ENCODE measurements at regions not wholly inside any gene's neighbourhood (a gene's known extent, or its start where the extent isn't known, plus 50 kb on each side); places are given as distances from the start of the nearest gene placed in this dataset.
"Not testable (repeated sequence)": the region's sequence is repeated elsewhere in the genome, so short reads cannot be mapped to it uniquely, and the experiment has no call there.

GRCh38 chr2:55124682-55125081 lies 74.4 kb upstream of the RTN4 start:
- not testable (repeated sequence) for H3K27me3 Mint-ChIP-seq (ENCODE audit: low read depth, poor library complexity); H3K27ac Mint-ChIP-seq; DNase-seq; H3K4me3 Mint-ChIP-seq
- Mint-ChIP-seq H3K4me1 (peaks cover 19% of the 10 kb centered on the region), H3K36me3 (ENCODE audit: low read depth) (peaks cover 12% of the 10 kb centered on the region), H3K9me3 (peaks cover 15% of the 10 kb centered on the region)

DNA sequence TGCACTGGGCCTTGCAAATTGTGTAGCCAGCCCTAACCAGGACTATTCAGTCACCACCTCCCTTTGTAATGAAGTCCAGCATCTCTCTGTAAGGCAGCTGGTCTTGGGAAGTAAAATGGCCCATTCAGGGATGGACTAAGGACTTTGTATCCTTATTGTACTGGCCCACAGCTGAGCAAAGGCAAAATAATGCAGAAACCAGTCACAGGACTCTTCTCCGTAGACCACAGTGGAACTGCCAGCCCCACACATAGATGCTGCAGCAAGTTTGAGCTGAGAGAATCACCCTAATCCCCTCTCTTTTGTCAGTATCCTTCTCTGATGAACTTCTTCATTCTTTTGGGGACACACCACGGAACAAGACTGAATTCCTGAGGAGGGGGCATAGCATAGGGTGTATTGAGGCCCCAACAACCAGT lies 73.6 kb upstream of the RTN4 start:
- H3K27ac Mint-ChIP-seq, result no peak overlapping the region
- H3K4me3 Mint-ChIP-seq, result no peak overlapping the region

DNA sequence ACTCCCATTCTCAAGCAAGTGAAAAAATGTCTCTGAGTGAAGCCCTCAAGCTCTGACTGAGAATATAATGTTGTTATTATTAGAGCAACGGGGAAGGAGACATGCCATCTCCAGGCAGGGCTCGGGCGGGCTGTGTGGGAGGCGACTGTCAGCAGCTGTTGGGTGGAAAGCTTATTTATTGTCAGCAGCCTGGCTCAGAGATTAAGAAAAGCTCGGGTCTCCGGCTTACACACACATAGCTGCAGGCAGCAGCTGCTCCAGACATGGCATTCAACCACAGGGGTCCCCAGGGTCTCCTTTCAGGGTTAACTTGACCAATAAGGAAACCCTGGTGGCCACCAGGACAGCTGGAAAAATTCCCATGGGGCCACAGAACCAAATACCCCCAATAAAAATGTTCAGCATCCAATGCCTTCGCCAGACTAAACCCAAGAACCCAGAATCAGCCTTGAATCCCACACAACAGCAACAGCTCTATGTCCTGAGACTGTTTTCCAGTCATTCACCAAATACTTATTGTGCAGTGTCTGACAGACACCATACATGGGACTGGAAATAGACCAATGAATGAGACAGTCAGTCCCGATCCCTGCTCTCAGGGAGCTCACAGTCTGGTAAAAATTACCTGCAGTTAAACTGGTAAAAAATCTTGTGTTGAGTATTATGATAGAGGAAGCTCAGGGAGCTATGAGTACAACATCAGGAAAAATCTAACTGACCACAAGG lies 70.5 kb upstream of the RTN4 start:
- peaks cover 15% of the 10 kb centered on the region for H3K9me3 Mint-ChIP-seq
- peak; percentile 73 for DNase-seq
- peaks cover 35% of the 10 kb centered on the region for H3K4me1 Mint-ChIP-seq
- H3K27me3 Mint-ChIP-seq (ENCODE audit: low read depth, poor library complexity), result peaks cover 9% of the 10 kb centered on the region
- no peak for TF ChIP-seq CTCF (IDR thresholded peaks at IDR 0.05)
- H3K4me3 Mint-ChIP-seq, result peak overlapping the region; percentile 46
- peak overlapping the region; percentile 53 for H3K27ac Mint-ChIP-seq
- peaks cover 12% of the 10 kb centered on the region for H3K36me3 Mint-ChIP-seq (ENCODE audit: low read depth)

More for the DNA sequence above, 73.6 kb upstream of the RTN4 start:
- Mint-ChIP-seq H3K36me3 (ENCODE audit: low read depth) (peaks cover 12% of the 10 kb centered on the region), H3K9me3 (peaks cover 15% of the 10 kb centered on the region), H3K4me1 (peaks cover 27% of the 10 kb centered on the region), H3K27me3 (ENCODE audit: low read depth, poor library complexity) (peaks cover 6% of the 10 kb centered on the region)
- no peak for DNase-seq
- TF ChIP-seq CTCF (IDR thresholded peaks at IDR 0.05), result no peak

DNA sequence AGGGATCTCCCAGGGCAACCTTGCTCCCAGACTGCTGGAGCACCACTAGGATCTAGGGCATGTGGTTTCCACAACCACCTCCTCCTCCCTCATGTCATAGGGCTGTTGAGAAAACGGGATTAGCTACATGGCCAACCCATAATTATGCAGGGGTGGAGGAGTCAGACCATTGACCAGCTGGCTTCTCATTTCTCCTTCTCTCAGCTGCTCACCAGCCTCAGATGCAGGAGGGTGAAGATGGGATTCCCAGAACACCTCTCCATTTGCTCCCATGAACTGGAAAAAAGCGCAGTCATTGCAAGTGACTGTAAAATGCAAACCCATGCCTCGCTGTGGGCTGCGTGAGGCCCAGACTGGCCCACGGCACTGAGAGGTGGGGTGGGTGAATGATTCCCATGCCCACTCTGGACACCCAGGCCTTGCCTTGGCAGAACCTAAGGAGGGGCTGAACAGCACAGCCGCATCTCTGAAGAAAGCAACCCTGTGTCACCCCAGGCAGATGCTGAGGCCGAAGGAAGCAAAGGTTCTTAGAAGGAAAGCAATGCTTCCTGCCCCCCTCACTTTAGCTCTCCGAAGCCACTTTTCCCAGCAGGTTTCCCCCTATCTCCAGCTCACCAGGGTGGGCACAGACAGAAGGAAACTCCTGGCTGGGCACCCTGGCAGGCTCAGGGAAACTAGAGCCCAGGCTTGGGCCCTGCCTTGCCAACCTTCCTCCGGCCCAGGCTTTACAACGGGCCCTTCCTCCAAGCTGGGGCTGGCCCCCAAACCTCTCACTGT lies 69.6 kb upstream of the RTN4 start:
- H3K27me3 Mint-ChIP-seq (ENCODE audit: low read depth, poor library complexity), result peaks cover 9% of the 10 kb centered on the region
- no peak for DNase-seq
- no peak for TF ChIP-seq CTCF (IDR thresholded peaks at IDR 0.05)
- peak overlapping the region; percentile 53 for H3K27ac Mint-ChIP-seq
- H3K9me3 Mint-ChIP-seq, result peaks cover 8% of the 10 kb centered on the region
- peaks cover 38% of the 10 kb centered on the region for H3K4me1 Mint-ChIP-seq
- peak overlapping the region; percentile 46 for H3K4me3 Mint-ChIP-seq
- peaks cover 8% of the 10 kb centered on the region for H3K36me3 Mint-ChIP-seq (ENCODE audit: low read depth)

GRCh38 chr2:55118643-55119083 lies 68.4 kb upstream of the RTN4 start:
- peaks cover 9% of the 10 kb centered on the region for H3K27me3 Mint-ChIP-seq (ENCODE audit: low read depth, poor library complexity)
- peak overlapping the region; percentile 50 for H3K4me3 Mint-ChIP-seq
- no peak for TF ChIP-seq CTCF (IDR thresholded peaks at IDR 0.05)
- no peak for DNase-seq
- H3K36me3 Mint-ChIP-seq (ENCODE audit: low read depth), result no peaks in the 10 kb centered on the region
- no peak overlapping the region for H3K27ac Mint-ChIP-seq
- H3K9me3 Mint-ChIP-seq, result no peaks in the 10 kb centered on the region
- peaks cover 38% of the 10 kb centered on the region for H3K4me1 Mint-ChIP-seq

DNA sequence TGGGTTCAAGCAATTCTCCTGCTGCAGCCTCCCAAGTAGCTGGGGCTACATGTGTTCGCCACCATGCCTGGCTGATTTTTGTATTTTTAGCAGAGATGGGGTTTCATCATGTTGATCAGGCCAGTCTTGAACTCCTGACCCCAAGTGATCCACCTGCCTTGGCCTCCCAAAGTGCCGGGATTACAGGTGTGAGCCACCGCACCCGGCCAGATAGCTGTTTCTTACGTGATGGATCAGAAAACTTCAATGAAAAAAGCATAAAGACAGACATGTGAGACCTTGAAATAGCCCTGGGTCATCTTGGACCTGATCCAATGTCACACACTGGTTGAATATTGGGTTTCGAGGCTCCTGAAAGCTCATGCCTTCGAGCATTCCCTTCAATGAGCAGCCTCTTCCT lies 66.7 kb upstream of the RTN4 start:
- H3K36me3 Mint-ChIP-seq (ENCODE audit: low read depth), result no peaks in the 10 kb centered on the region
- H3K27ac Mint-ChIP-seq, result no peak overlapping the region
- H3K27me3 Mint-ChIP-seq (ENCODE audit: low read depth, poor library complexity), result peaks cover 9% of the 10 kb centered on the region
- H3K9me3 Mint-ChIP-seq, result no peaks in the 10 kb centered on the region
- H3K4me3 Mint-ChIP-seq, result no peak overlapping the region
- TF ChIP-seq CTCF (IDR thresholded peaks at IDR 0.05), result no peak
- no peak for DNase-seq
- peaks cover 49% of the 10 kb centered on the region for H3K4me1 Mint-ChIP-seq
